Brain microvascular endothelial cell (primary cell): ENCODE measurements at regions not wholly inside any gene's neighbourhood (a gene's known extent, or its start where the extent isn't known, plus 50 kb on each side); places are given as distances from the start of the nearest gene placed in this dataset.

Experiments
- DNase-seq: peaks from one replicate; pipeline ENCODE4 v3.0.0-alpha.2; 2020
- H3K27ac ChIP-seq: fragments of 250-450 bp; sonication (Bioruptor Pico); 2 replicates; pipeline ENCODE4 v1.5.1; 2020; ENCODE audit warnings: mild to moderate bottlenecking, moderate library complexity
- H3K27me3 ChIP-seq: fragments of 250-450 bp; sonication (Bioruptor Pico); replicated peaks from 2 replicates; pipeline ENCODE4 v1.5.1; 2020; ENCODE audit warnings: mild to moderate bottlenecking
- H3K36me3 ChIP-seq: fragments of 250-450 bp; sonication (Bioruptor Pico); replicated peaks from 2 replicates; pipeline ENCODE4 v1.5.1; 2020; ENCODE audit warnings: mild to moderate bottlenecking
- H3K4me3 ChIP-seq: 2 replicates; pipeline ENCODE4 v1.5.1; 2011; ENCODE audit warnings: low read depth, mild to moderate bottlenecking, control low read depth, low read length, moderate library complexity
- in situ Hi-C: cut with HindIII; loops from 2 replicates; pipeline ENCODE4 v1.10.0; 2017; ENCODE audit warnings: low sequenced_read_pairs, low pct_ligation_motif_present
- TF ChIP-seq, protein P1 (sequence below): IDR thresholded peaks from 2 replicates; pipeline ENCODE4 v1.5.1; 2011; ENCODE audit warnings: low read depth, mild to moderate bottlenecking, moderate library complexity, low read length, control low read depth, inconsistent platforms; ENCODE audit errors: missing control alignments

DNA sequence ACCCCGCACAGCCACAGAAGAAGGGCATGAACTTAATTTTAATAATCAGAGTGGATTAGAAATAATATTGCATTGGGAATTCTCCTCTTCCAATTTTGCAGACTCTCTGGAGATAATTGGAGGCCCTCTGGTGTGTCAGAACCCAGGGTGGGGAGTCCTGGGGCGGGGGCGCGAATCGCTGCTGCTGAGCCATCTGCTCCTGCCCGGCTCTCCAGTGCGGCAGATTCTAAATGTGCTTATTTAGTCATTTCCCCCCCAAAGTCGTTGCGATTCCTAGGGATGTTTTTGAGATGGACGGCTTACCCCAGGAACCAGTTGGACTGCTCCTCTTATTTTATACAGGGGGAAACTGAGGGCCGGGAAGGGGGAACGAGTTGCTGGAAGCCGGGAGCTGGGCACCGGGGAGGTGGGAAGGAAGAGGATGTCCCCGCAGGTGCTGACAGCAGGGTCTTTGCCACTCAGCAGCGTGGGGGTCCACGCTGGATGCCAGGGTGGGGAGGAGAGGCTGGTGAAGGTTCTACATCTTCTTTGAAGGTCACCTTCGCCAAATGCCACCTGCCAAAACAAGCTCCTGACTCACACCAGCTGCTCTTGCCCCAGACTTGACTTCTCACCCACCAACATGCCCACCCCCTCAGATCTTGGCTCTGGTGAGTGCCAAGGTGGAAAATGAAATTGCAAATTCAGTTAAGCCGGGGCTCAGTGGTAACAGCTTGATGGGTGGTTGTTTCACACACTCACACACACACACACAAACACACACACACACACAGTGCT lies 91.3 kb upstream of the PRR23E start:
- no peak overlapping the region for H3K27ac ChIP-seq
- no peak for DNase-seq
- TF ChIP-seq, protein P1, sequence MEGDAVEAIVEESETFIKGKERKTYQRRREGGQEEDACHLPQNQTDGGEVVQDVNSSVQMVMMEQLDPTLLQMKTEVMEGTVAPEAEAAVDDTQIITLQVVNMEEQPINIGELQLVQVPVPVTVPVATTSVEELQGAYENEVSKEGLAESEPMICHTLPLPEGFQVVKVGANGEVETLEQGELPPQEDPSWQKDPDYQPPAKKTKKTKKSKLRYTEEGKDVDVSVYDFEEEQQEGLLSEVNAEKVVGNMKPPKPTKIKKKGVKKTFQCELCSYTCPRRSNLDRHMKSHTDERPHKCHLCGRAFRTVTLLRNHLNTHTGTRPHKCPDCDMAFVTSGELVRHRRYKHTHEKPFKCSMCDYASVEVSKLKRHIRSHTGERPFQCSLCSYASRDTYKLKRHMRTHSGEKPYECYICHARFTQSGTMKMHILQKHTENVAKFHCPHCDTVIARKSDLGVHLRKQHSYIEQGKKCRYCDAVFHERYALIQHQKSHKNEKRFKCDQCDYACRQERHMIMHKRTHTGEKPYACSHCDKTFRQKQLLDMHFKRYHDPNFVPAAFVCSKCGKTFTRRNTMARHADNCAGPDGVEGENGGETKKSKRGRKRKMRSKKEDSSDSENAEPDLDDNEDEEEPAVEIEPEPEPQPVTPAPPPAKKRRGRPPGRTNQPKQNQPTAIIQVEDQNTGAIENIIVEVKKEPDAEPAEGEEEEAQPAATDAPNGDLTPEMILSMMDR: no peak
- no peak overlapping the region for H3K4me3 ChIP-seq
- no peaks in the 10 kb centered on the region for H3K27me3 ChIP-seq
- in situ Hi-C loops: no loop called here
- H3K36me3 ChIP-seq: no peaks in the 10 kb centered on the region

DNA sequence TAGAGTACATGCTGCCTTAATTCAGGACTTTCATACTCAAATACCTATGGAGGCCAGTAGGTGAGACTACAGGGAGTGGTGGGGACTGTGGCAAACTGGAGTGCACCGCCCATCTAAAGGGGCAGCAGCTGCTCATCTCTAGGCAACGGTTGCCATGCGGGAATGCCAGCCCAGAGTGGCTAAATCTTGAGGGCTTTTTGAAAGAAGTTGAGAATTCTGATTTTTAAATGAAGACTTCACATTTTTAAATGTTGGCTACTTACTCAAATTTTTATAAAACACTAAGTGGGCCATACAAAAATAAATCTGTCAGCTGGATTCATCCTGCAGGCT lies 90.8 kb upstream of the PRR23E start:
- Histone ChIP-seq H3K4me3 (no peak overlapping the region), H3K27ac (no peak overlapping the region), H3K36me3 (no peaks in the 10 kb centered on the region), H3K27me3 (no peaks in the 10 kb centered on the region)
- no peak for DNase-seq
- in situ Hi-C loops: no loop called here
- TF ChIP-seq, protein P1: no peak

DNA sequence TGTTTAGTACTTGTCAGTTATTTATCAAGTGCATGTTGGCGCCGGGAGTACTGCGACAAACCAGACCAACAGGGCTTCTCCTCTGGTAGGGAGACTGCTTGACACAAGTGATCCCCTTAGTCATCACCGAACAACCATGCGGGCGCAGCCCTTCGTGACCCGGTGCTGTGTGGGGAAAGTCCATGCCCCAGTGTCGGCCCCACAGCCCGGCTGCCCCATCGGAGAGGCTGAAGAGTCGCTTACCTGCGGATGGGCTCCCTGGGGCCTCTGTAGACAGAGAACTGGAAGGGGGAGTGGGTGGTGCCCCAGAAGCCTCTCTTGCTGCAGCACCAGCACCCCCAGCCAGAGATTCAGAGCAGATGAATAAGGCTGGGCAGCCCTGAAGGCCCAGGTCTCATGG lies 90.3 kb upstream of the PRR23E start:
- H3K36me3 ChIP-seq: no peaks in the 10 kb centered on the region
- DNase-seq: no peak
- in situ Hi-C loops: no loop called here
- no peak overlapping the region for H3K27ac ChIP-seq
- TF ChIP-seq, protein P1: no peak
- H3K27me3 ChIP-seq: no peaks in the 10 kb centered on the region
- no peak overlapping the region for H3K4me3 ChIP-seq

DNA sequence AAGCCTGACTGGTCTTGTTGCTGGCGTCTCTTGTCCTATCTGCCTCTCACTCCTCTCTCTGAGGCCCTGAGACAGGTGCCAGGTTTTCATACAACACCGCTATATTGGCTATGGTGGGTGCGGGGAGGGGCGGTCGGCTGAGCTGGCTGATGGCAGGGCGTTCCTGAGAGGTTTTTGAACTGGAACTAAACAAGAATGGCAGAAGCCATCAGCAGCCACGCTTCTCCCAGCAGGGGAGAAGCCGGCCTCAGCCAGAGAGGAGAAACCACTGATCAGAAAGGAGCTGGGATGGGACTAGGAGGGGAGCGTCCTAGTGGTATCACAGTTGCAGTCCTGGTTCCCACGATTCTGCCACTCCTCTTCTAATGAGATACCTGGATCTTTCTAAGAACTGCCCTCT lies 89.9 kb upstream of the PRR23E start:
- no peak overlapping the region for H3K27ac ChIP-seq
- no peak for DNase-seq
- no peaks in the 10 kb centered on the region for H3K27me3 ChIP-seq
- H3K4me3 ChIP-seq: no peak overlapping the region
- H3K36me3 ChIP-seq: no peaks in the 10 kb centered on the region
- in situ Hi-C loops: no loop called here
- TF ChIP-seq, protein P1: no peak

DNA sequence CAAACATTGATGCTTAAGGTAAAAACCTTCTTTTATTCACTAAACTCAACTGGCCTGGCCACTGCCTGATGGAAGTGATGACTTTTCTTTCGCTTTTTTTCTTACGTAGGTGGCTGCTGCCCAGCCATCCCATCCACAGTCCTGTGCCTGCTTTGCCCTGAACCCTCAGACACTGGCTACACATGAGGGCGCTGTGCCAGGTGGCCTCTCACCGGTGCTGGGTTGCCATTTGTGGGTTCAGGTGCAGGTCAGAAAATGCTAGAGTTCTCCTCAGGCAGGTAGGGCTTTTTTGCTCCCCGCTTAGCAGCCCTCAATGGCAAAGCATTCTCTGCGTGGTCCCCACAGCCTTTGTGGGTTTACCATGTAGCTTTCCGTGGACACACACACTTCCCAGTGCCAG lies 88.3 kb upstream of the PRR23E start:
- in situ Hi-C loops: no loop called here
- Histone ChIP-seq H3K36me3 (no peaks in the 10 kb centered on the region), H3K27me3 (no peaks in the 10 kb centered on the region), H3K27ac (no peak overlapping the region), H3K4me3 (no peak overlapping the region)
- TF ChIP-seq, protein P1: no peak
- DNase-seq: no peak

DNA sequence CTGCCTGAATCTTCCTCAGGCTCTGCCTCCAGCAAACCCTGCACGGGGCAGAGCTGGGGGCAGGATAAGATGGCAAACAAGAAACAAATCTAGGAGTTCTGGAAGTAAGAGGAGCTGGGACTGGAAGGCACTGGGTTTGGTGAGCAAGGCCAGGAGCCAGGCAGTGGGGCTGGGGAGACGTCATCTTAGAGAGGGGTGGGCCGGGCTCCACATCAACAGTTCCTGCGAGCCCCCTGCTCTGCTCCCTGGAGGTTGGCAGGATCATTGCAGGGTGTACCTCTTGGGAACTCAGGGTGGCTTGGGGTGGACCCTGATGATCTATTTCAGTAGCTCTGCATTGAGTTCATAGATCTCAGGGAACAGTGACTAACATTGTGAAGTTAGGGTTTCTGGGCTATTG lies 87.3 kb upstream of the PRR23E start:
- in situ Hi-C loops: no loop called here
- H3K27ac ChIP-seq: no peak overlapping the region
- no peaks in the 10 kb centered on the region for H3K27me3 ChIP-seq
- no peak for DNase-seq
- no peak overlapping the region for H3K4me3 ChIP-seq
- H3K36me3 ChIP-seq: no peaks in the 10 kb centered on the region
- TF ChIP-seq, protein P1: no peak
